HepG2 (cell line): ENCODE measurements at regions not wholly inside any gene's neighbourhood (a gene's known extent, or its start where the extent isn't known, plus 50 kb on each side); places are given as distances from the start of the nearest gene placed in this dataset.

Experiments used
- ATAC-seq: fragments of 200-7000 bp; cut with Tn5 transposase; 3 replicates; pipeline ENCODE4 v1.9.1; 2020; ENCODE audit warnings: mild to moderate bottlenecking, moderate library complexity
- BruUV-seq: library from RNA; stranded (reverse); fragments of 400-500 nt; replicated peaks from 2 replicates; lab custom pipeline; 2021; lab: Mats Ljungman, UMichigan
- CTCF ChIA-PET: fragments of 300-600 bp; formaldehyde crosslinking; extraction: SDS; loops from one replicate; lab custom pipeline; 2021; ENCODE audit warnings: low total read pairs, inconsistent platforms, low intra/inter-chr PET ratio; lab: Yijun Ruan, JAX
- POLR2A ChIA-PET: fragments of 350-600 bp; sonication (Branson Sonifier 250); formaldehyde crosslinking; loops from one replicate; lab custom pipeline; 2020; ENCODE audit warnings: antibody characterized with exemption, inconsistent platforms; lab: Yijun Ruan, JAX
- DNase-seq: peaks from one replicate; pipeline ENCODE4 v3.0.0-alpha.2; 2015; ENCODE audit warnings: low spot score
- FAIRE-seq: peaks from 3 replicates; lab custom pipeline; 2011; peaks lifted over from hg19 to GRCh38; lab: Jason Lieb, UNC
- H2AFZ ChIP-seq: one replicate; pipeline ENCODE4 v1.6.1; 2011; ENCODE audit warnings: low read length, inconsistent platforms
- H3K27ac ChIP-seq: fragments of 300-600 bp; 3 replicates; pipeline ENCODE4 v1.8.0; 2011; ENCODE audit warnings: mixed run types, mild to moderate bottlenecking, mixed read lengths, low read length, inconsistent platforms; ENCODE audit not compliant: insufficient read depth; ENCODE audit errors: extremely low read length
- H3K27me3 ChIP-seq, 2 experiments: fragments of 200-600 bp in 1 of 2; 2 replicates in 1 of 2; 3 replicates in 1 of 2; pipeline versions ENCODE4 v1.6.0 to v1.8.0; 2011; ENCODE audit warnings: low read length in 2 of 2, mild to moderate bottlenecking in 2 of 2, moderate library complexity in 2 of 2, inconsistent platforms in 1 of 2; ENCODE audit not compliant: insufficient read depth in 2 of 2, control insufficient read depth in 1 of 2
- H3K36me3 ChIP-seq, 2 experiments: fragments of 200-600 bp in 1 of 2; replicated peaks in 1 of 2; 2 replicates in 1 of 2; 3 replicates in 1 of 2; pipeline versions ENCODE4 v1.5.1 to v1.8.0; 2011; ENCODE audit warnings: low read length in 2 of 2, inconsistent platforms in 1 of 2; ENCODE audit not compliant: insufficient read depth in 2 of 2, control insufficient read depth in 1 of 2
- H3K4me1 ChIP-seq: 2 replicates; pipeline ENCODE4 v1.5.1; 2012; ENCODE audit warnings: low read length, inconsistent platforms; ENCODE audit not compliant: insufficient read depth
- H3K4me2 ChIP-seq: 2 replicates; pipeline ENCODE4 v1.6.0; 2011; ENCODE audit warnings: low read depth, low read length, inconsistent platforms
- H3K4me3 ChIP-seq, 3 experiments: fragments of 200-600 bp in 1 of 3; sonication (generic), shearing (Covaris generic) in 1 of 3; replicated peaks in 1 of 3; 2 replicates each; pipeline ENCODE4 v1.5.1; 2011 to 2016; ENCODE audit warnings: low read length in 3 of 3, inconsistent platforms in 2 of 3, low read depth in 2 of 3, mild to moderate bottlenecking in 2 of 3, control low read depth in 1 of 3, mixed read lengths in 1 of 3; ENCODE audit not compliant: insufficient read depth in 1 of 3
- H3K79me2 ChIP-seq: one replicate; pipeline ENCODE4 v1.6.1; 2011; ENCODE audit warnings: low read length, inconsistent platforms; ENCODE audit not compliant: insufficient read depth
- H3K9ac ChIP-seq: 2 replicates; pipeline ENCODE4 v1.6.0; 2011; ENCODE audit warnings: mild to moderate bottlenecking, low read depth, low read length, inconsistent platforms; ENCODE audit not compliant: insufficient read depth
- H3K9me3 ChIP-seq: 2 replicates; pipeline ENCODE4 v1.5.1; 2012; ENCODE audit warnings: mild to moderate bottlenecking, low read length
- H4K20me1 ChIP-seq: 2 replicates; pipeline ENCODE4 v1.6.0; 2011; ENCODE audit warnings: inconsistent platforms, mild to moderate bottlenecking, low read length, moderate library complexity; ENCODE audit not compliant: insufficient read depth
- ARID4A ChIP-seq: sonication (generic); formaldehyde crosslinking; IDR thresholded peaks from 2 replicates; pipeline ENCODE4 v1.5.0; 2020; ENCODE audit warnings: mild to moderate bottlenecking, missing genetic modification reagents, borderline replicate concordance
- HNF4G ChIP-seq, 2 experiments: sonication (generic) in 1 of 2; formaldehyde crosslinking in 1 of 2; IDR thresholded peaks; 2 replicates each; pipeline versions ENCODE4 v1.4.0 to v1.6.1; 2011 to 2020; ENCODE audit warnings: borderline replicate concordance in 2 of 2, low read depth in 2 of 2, mild to moderate bottlenecking in 2 of 2, low read length in 1 of 2, missing genetic modification reagents in 1 of 2, moderate library complexity in 1 of 2
- KLF11 ChIP-seq: IDR thresholded peaks from 2 replicates; pipeline ENCODE4 v1.6.1; 2016; ENCODE audit warnings: missing compliant biosample characterization
- KLF12 ChIP-seq: sonication (generic); formaldehyde crosslinking; IDR thresholded peaks from 2 replicates; pipeline ENCODE4 v1.4.0; 2020; ENCODE audit warnings: missing genetic modification reagents, borderline replicate concordance
- MED8 ChIP-seq: sonication (generic); formaldehyde crosslinking; IDR thresholded peaks from 2 replicates; pipeline ENCODE4 v1.8.1; 2023; ENCODE audit warnings: mild to moderate bottlenecking, missing genetic modification reagents; ENCODE audit not compliant: insufficient replicate concordance
- NCOA5 ChIP-seq: sonication (generic); formaldehyde crosslinking; IDR thresholded peaks from 2 replicates; pipeline ENCODE4 v1.4.0; 2020; ENCODE audit warnings: missing genetic modification reagents
- SATB2 ChIP-seq: sonication (generic); formaldehyde crosslinking; IDR thresholded peaks from 2 replicates; pipeline ENCODE4 v1.5.0; 2020; ENCODE audit warnings: missing genetic modification reagents
- SMARCE1 ChIP-seq: fragments of 450-650 bp; IDR thresholded peaks from 2 replicates; pipeline ENCODE4 v1.6.1; 2017; ENCODE audit warnings: borderline replicate concordance
- STAG1 ChIP-seq: sonication (generic); formaldehyde crosslinking; IDR thresholded peaks from 2 replicates; pipeline ENCODE4 v1.4.0; 2020; ENCODE audit warnings: missing genetic modification reagents
- ZNF34 ChIP-seq: sonication (generic); formaldehyde crosslinking; IDR thresholded peaks from 2 replicates; pipeline ENCODE4 v1.4.0; 2020; ENCODE audit warnings: mild to moderate bottlenecking, missing genetic modification reagents, borderline replicate concordance
- ZNF441 ChIP-seq: sonication (generic); formaldehyde crosslinking; IDR thresholded peaks from 2 replicates; pipeline ENCODE4 v1.7.0; 2021; ENCODE audit warnings: missing genetic modification reagents, borderline replicate concordance
- ZNF629 ChIP-seq: sonication (generic); formaldehyde crosslinking; conservative IDR thresholded peaks from 2 replicates; pipeline ENCODE4 v1.5.0; 2020; ENCODE audit warnings: missing genetic modification reagents
- ZNF691 ChIP-seq: sonication (generic); formaldehyde crosslinking; IDR thresholded peaks from 2 replicates; pipeline ENCODE4 v1.4.0; 2020; ENCODE audit warnings: missing genetic modification reagents, low read depth, mild to moderate bottlenecking, borderline replicate concordance
- whole genome bisulfite sequencing: methylation state at CpG from one replicate; pipeline ENCODE4 v1.1.6; 2017; ENCODE audit warnings: low lambda C conversion rate; 5-methylcytosine and 5-hydroxymethylcytosine counted together
- in situ Hi-C: cut with HindIII; loops from 2 replicates; pipeline ENCODE4 v1.10.0; 2017; ENCODE audit warnings: low pct_unique_long_range_greater_than_20kb; ENCODE audit not compliant: extremely low pct_ligation_motif_present
- intact Hi-C: fragments of 100-400 bp; cut with micrococcal nuclease; formaldehyde crosslinking; loops from one replicate; pipeline ENCODE4 v1.10.0; 2022; ENCODE audit not compliant: unreplicated experiment
- TF ChIP-seq, protein P1 (sequence below): sonication (generic); formaldehyde crosslinking; IDR thresholded peaks from 2 replicates; pipeline ENCODE4 v1.4.0; 2020; ENCODE audit warnings: missing genetic modification reagents, mild to moderate bottlenecking, borderline replicate concordance
- TF ChIP-seq, protein P2 (sequence below): sonication (generic); formaldehyde crosslinking; IDR thresholded peaks from 2 replicates; pipeline ENCODE4 v1.9.0; 2021; ENCODE audit warnings: missing genetic modification reagents, borderline replicate concordance

DNA sequence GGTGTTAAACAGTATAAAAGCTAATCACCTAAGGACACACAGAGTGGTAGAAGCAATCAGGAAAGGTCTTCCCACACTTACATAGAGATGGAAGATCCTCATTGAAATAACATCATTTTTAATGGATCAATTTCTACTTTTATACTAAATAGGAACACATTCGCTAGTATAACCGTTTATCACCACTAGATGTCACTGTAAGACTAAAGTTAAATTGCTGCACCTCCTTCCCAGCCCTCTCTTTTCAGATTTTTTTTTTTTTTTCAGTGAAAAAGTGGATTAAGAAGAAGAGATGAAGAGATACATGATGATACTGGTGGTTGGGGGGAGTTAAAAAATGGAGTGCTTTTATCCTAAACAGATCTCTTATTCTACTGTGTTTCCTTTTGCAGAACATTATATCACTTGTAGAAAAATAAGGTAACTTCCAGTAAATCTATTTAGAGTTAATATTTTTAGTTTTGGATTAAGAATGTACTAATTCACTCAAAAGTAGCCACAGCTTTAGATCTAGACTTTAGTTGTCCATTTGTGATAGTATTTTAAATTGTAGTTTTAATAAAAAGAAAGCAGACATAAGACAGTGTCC is 116.9 kb upstream of the ARRDC3 start:
- FAIRE-seq, result peak; percentile 54
- in situ Hi-C loops, result no loop called here
- no peak overlapping the region for H3K27ac ChIP-seq
- TF ChIP-seq, protein P1, sequence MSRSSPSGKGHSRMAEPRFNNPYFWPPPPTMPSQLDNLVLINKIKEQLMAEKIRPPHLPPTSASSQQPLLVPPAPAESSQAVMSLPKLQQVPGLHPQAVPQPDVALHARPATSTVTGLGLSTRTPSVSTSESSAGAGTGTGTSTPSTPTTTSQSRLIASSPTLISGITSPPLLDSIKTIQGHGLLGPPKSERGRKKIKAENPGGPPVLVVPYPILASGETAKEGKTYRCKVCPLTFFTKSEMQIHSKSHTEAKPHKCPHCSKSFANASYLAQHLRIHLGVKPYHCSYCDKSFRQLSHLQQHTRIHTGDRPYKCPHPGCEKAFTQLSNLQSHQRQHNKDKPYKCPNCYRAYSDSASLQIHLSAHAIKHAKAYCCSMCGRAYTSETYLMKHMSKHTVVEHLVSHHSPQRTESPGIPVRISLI (CRISPR knock-in tag), result 0 out of 2 replicates have a peak, but pooled peaks have one; percentile 44
- TF ChIP-seq HNF4G (IDR thresholded peaks at IDR 0.05; ENCODE audit: borderline replicate concordance, low read depth, low read length), result no peak
- no peak for TF ChIP-seq HNF4G (CRISPR knock-in tag; IDR thresholded peaks at IDR 0.05; ENCODE audit: borderline replicate concordance, low read depth)
- TF ChIP-seq ARID4A (CRISPR knock-in tag), result no peak
- no peak for TF ChIP-seq ZNF629
- no peak for TF ChIP-seq SATB2
- TF ChIP-seq KLF12 (CRISPR knock-in tag), result no peak
- TF ChIP-seq, protein P2, sequence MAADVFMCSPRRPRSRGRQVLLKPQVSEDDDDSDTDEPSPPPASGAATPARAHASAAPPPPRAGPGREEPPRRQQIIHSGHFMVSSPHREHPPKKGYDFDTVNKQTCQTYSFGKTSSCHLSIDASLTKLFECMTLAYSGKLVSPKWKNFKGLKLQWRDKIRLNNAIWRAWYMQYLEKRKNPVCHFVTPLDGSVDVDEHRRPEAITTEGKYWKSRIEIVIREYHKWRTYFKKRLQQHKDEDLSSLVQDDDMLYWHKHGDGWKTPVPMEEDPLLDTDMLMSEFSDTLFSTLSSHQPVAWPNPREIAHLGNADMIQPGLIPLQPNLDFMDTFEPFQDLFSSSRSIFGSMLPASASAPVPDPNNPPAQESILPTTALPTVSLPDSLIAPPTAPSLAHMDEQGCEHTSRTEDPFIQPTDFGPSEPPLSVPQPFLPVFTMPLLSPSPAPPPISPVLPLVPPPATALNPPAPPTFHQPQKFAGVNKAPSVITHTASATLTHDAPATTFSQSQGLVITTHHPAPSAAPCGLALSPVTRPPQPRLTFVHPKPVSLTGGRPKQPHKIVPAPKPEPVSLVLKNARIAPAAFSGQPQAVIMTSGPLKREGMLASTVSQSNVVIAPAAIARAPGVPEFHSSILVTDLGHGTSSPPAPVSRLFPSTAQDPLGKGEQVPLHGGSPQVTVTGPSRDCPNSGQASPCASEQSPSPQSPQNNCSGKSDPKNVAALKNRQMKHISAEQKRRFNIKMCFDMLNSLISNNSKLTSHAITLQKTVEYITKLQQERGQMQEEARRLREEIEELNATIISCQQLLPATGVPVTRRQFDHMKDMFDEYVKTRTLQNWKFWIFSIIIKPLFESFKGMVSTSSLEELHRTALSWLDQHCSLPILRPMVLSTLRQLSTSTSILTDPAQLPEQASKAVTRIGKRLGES (CRISPR knock-in tag), result no peak
- no peak for TF ChIP-seq ZNF34
- TF ChIP-seq STAG1 (CRISPR knock-in tag), result peak; percentile 59
- TF ChIP-seq ZNF441 (CRISPR knock-in tag), result no peak
- TF ChIP-seq NCOA5 (CRISPR knock-in tag), result no peak
- TF ChIP-seq SMARCE1, result no peak
- no peak for TF ChIP-seq ZNF691 (CRISPR knock-in tag)
- no peak for TF ChIP-seq KLF11
- TF ChIP-seq MED8 (CRISPR knock-in tag), result no peak

More for the DNA sequence above, 116.9 kb upstream of the ARRDC3 start:
- no peak overlapping the region for H2AFZ ChIP-seq
- intact Hi-C loops, result no loop called here
- no peaks in the 10 kb centered on the region for H3K27me3 ChIP-seq
- no peak overlapping the region for H3K4me2 ChIP-seq
- H3K9me3 ChIP-seq, result no peaks in the 10 kb centered on the region
- H3K9ac ChIP-seq, result no peak overlapping the region
- 0% methylated on average over 2 of the region's 2 CpGs for WGBS
- H3K36me3 ChIP-seq, result no peaks in the 10 kb centered on the region
- no peaks in the 10 kb centered on the region; the same call in 1 of the 2 replicates for H4K20me1 ChIP-seq
- H3K4me3 ChIP-seq, result no peak overlapping the region
- peak; percentile 30 for DNase-seq
- ATAC-seq, result peak; percentile 64
- POLR2A ChIA-PET, result no interaction called here
- H3K79me2 ChIP-seq, result no peaks in the 10 kb centered on the region
- CTCF ChIA-PET, result interaction anchor here (0.6 kb wide), 2 partner anchors 11 to 723 kb away, joined by 3 read pairs; no protein-coding TSS in a partner anchor
- no TSS peak for BruUV-seq
- no peaks in the 10 kb centered on the region for H3K4me1 ChIP-seq
